Tibial nerve (tissue), 4 donors: ENCODE measurements at regions not wholly inside any gene's neighbourhood (a gene's known extent, or its start where the extent isn't known, plus 50 kb on each side); places are given as distances from the start of the nearest gene placed in this dataset.

Experiments used
- CTCF ChIP-seq, 5 experiments: fragments of 200-600 bp in 3 of 5; fragments of 450-650 bp in 2 of 5; sonication (generic) in 3 of 5; IDR thresholded peaks; one replicate each; pipeline ENCODE4 v1.5.1; 2016 to 2019; ENCODE audit warnings: antibody characterized with exemption in 5 of 5, mild to moderate bottlenecking in 3 of 5, moderate library complexity in 2 of 5
- EP300 ChIP-seq, 2 donors: sonication (generic); formaldehyde crosslinking; IDR thresholded peaks; one replicate each; pipeline ENCODE4 v1.6.1; 2017; ENCODE audit warnings: antibody characterized with exemption in 2 of 2, mild to moderate bottlenecking in 1 of 2
- POLR2A ChIP-seq, 2 donors: fragments of 450-650 bp; IDR thresholded peaks; one replicate each; pipeline ENCODE4 v1.6.1; 2017; ENCODE audit warnings: antibody characterized with exemption in 2 of 2, mild to moderate bottlenecking in 2 of 2, moderate library complexity in 2 of 2

- TF ChIP-seq POLR2A (IDR thresholded peaks at IDR 0.05) (no peak), CTCF (IDR thresholded peaks at IDR 0.05) (no peak), EP300 (IDR thresholded peaks at IDR 0.05) (no peak)
These were observed 110.3 kb upstream of the MITF start for GRCh38 chr3:69628951-69629350.
